Ecto neural progenitor cell (in vitro differentiated cells): ENCODE measurements at regions not wholly inside any gene's neighbourhood (a gene's known extent, or its start where the extent isn't known, plus 50 kb on each side); places are given as distances from the start of the nearest gene placed in this dataset.

Source experiments
- DNase-seq: peaks from one replicate; pipeline ENCODE4 v3.0.0-alpha.2; 2018; ENCODE audit warnings: low spot score

- no peak for DNase-seq
Observed at GRCh38 chr17:54736573-54736972, 164.1 kb upstream of the TOM1L1 start.

- DNase-seq: no peak
Observed at GRCh38 chr17:54738496-54738895, 162.2 kb upstream of the TOM1L1 start.

- DNase-seq: no peak
Observed at GRCh38 chr17:54744750-54745149, 155.9 kb upstream of the TOM1L1 start.

GRCh38 chr17:54745239-54745638, 155.4 kb upstream of the TOM1L1 start:
- DNase-seq: no peak

- DNase-seq: no peak
Observed at GRCh38 chr17:54745862-54746261, 154.8 kb upstream of the TOM1L1 start.

- no peak for DNase-seq
Observed at GRCh38 chr17:54749157-54749556, 151.5 kb upstream of the TOM1L1 start.

GRCh38 chr17:54754560-54754959, 146.1 kb upstream of the TOM1L1 start:
- DNase-seq: peak; percentile 51

- no peak for DNase-seq
Observed at GRCh38 chr17:54760836-54761235, 139.8 kb upstream of the TOM1L1 start.

GRCh38 chr17:54770836-54771235, 129.8 kb upstream of the TOM1L1 start:
- no peak for DNase-seq

- DNase-seq: no peak
Observed at GRCh38 chr17:54771409-54771915, 129.2 kb upstream of the TOM1L1 start.

- no peak for DNase-seq
Observed at GRCh38 chr17:54780238-54780637, 120.4 kb upstream of the TOM1L1 start.

- DNase-seq: no peak
Observed at GRCh38 chr17:54781389-54781788, 119.3 kb upstream of the TOM1L1 start.

GRCh38 chr17:54784305-54784704, 116.3 kb upstream of the TOM1L1 start:
- no peak for DNase-seq

GRCh38 chr17:54785643-54786268, 114.9 kb upstream of the TOM1L1 start:
- DNase-seq: no peak

GRCh38 chr17:54789101-54789880, 111.4 kb upstream of the TOM1L1 start:
- no peak for DNase-seq

- no peak for DNase-seq
Observed at GRCh38 chr17:54793271-54793670, 107.4 kb upstream of the TOM1L1 start.

- no peak for DNase-seq
Observed at GRCh38 chr17:54795046-54795445, 105.6 kb upstream of the TOM1L1 start.

- no peak for DNase-seq
Observed at GRCh38 chr17:54807331-54807730, 93.3 kb upstream of the TOM1L1 start.

GRCh38 chr17:54813896-54814295, 86.8 kb upstream of the TOM1L1 start:
- no peak for DNase-seq

- DNase-seq: no peak
Observed at GRCh38 chr17:54814371-54814770, 86.3 kb upstream of the TOM1L1 start.

- no peak for DNase-seq
Observed at GRCh38 chr17:54834086-54834485, 66.6 kb upstream of the TOM1L1 start.

- DNase-seq: no peak
Observed at GRCh38 chr17:54835015-54835414, 65.6 kb upstream of the TOM1L1 start.

- DNase-seq: no peak
Observed at GRCh38 chr17:54836723-54837462, 63.8 kb upstream of the TOM1L1 start.
